HFFc6 (cell line): ENCODE measurements at regions not wholly inside any gene's neighbourhood (a gene's known extent, or its start where the extent isn't known, plus 50 kb on each side); places are given as distances from the start of the nearest gene placed in this dataset.

ENCODE experiments used
- DNase-seq: peaks from one replicate; pipeline ENCODE4 v3.0.0-alpha.2; 2018
- H3K27ac Mint-ChIP-seq: 2 replicates; pipeline ENCODE4 v1.8.0; 2020; ENCODE audit warnings: mild to moderate bottlenecking, mixed read lengths
- H3K27me3 Mint-ChIP-seq: 2 replicates; pipeline ENCODE4 v1.8.0; 2021; ENCODE audit warnings: mild to moderate bottlenecking, moderate library complexity, mixed read lengths; ENCODE audit not compliant: insufficient read depth
- H3K36me3 Mint-ChIP-seq: 2 replicates; pipeline ENCODE4 v1.8.0; 2021; ENCODE audit warnings: low read depth, mixed read lengths
- H3K4me1 Mint-ChIP-seq: 2 replicates; pipeline ENCODE4 v1.8.0; 2020; ENCODE audit warnings: low read depth, mixed read lengths
- H3K4me3 Mint-ChIP-seq: 2 replicates; pipeline ENCODE4 v1.8.0; 2020; ENCODE audit warnings: mild to moderate bottlenecking, moderate library complexity, mixed read lengths
- H3K9me3 Mint-ChIP-seq: 2 replicates; pipeline ENCODE4 v1.8.0; 2020; ENCODE audit warnings: mild to moderate bottlenecking, mixed read lengths
- TF ChIP-seq, protein P1 (sequence below): fragments of 200-600 bp; sonication (generic); IDR thresholded peaks from 2 replicates; pipeline ENCODE4 v1.5.0; 2021; ENCODE audit warnings: antibody characterized with exemption, mild to moderate bottlenecking

DNA sequence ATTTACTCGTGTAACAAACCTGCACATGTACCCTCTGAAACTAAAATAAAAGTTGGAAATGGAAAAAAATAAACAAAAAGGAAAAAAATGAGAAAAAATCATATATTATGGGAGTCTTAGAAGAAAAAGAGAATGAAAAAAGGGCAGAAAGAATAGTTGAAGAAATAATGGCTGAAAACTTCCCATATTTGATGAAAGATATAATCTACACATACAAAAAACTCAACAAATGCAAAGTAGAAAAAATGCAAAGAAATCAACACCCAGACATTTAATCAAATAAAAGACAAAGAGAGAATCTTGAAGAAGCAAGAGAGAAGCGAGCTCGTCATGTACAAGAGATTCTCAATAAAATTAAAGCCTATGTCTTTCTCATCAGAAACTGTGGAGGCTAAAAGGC lies 73.8 kb downstream of the SLC25A46 start:
- Mint-ChIP-seq H3K9me3 (no peaks in the 10 kb centered on the region), H3K27me3 (peaks cover under 1% of the 10 kb centered on the region; the same call in 1 of the 2 replicates), H3K4me1 (no peaks in the 10 kb centered on the region), H3K36me3 (no peaks in the 10 kb centered on the region), H3K27ac (no peak overlapping the region), H3K4me3 (no peak overlapping the region)
- TF ChIP-seq, protein P1, sequence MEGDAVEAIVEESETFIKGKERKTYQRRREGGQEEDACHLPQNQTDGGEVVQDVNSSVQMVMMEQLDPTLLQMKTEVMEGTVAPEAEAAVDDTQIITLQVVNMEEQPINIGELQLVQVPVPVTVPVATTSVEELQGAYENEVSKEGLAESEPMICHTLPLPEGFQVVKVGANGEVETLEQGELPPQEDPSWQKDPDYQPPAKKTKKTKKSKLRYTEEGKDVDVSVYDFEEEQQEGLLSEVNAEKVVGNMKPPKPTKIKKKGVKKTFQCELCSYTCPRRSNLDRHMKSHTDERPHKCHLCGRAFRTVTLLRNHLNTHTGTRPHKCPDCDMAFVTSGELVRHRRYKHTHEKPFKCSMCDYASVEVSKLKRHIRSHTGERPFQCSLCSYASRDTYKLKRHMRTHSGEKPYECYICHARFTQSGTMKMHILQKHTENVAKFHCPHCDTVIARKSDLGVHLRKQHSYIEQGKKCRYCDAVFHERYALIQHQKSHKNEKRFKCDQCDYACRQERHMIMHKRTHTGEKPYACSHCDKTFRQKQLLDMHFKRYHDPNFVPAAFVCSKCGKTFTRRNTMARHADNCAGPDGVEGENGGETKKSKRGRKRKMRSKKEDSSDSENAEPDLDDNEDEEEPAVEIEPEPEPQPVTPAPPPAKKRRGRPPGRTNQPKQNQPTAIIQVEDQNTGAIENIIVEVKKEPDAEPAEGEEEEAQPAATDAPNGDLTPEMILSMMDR = no peak
- no peak for DNase-seq

GRCh38 chr5:110815916-110816605 lies 77.3 kb downstream of the SLC25A46 start:
- no peaks in the 10 kb centered on the region for H3K27me3 Mint-ChIP-seq
- no peaks in the 10 kb centered on the region for H3K4me1 Mint-ChIP-seq
- no peak overlapping the region for H3K27ac Mint-ChIP-seq
- H3K36me3 Mint-ChIP-seq = no peaks in the 10 kb centered on the region
- TF ChIP-seq, protein P1 = no peak
- DNase-seq = no peak
- no peak overlapping the region for H3K4me3 Mint-ChIP-seq
- no peaks in the 10 kb centered on the region for H3K9me3 Mint-ChIP-seq

DNA sequence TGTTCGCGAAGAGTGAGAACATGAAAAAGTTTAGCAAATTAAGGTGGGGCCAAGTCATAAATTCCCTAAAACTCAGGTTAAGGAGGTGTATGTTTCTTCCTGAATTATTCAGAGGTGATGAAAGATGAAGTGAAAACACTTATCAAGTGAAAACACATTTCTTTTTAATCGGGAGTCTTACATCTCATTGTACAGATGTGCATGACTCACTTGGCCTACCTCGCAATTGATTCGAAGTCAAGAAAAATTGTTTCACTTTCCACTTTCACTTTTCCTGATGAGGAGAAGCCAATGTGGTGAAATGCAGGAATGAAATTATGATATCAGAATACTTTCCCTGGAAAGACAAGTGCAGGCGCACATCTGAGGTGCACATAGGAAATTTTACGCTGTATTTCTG lies 78.7 kb downstream of the SLC25A46 start:
- no peak for DNase-seq
- TF ChIP-seq, protein P1 = no peak
- Mint-ChIP-seq H3K27ac (no peak overlapping the region), H3K4me1 (no peaks in the 10 kb centered on the region), H3K9me3 (no peaks in the 10 kb centered on the region), H3K36me3 (no peaks in the 10 kb centered on the region), H3K4me3 (no peak overlapping the region), H3K27me3 (no peaks in the 10 kb centered on the region)

GRCh38 chr5:110823571-110823970 lies 84.8 kb downstream of the SLC25A46 start:
- no peaks in the 10 kb centered on the region for H3K36me3 Mint-ChIP-seq
- H3K27me3 Mint-ChIP-seq = peaks cover 3% of the 10 kb centered on the region; the same call in 1 of the 2 replicates
- no peak for DNase-seq
- H3K4me3 Mint-ChIP-seq = no peak overlapping the region
- no peak overlapping the region for H3K27ac Mint-ChIP-seq
- TF ChIP-seq, protein P1 = no peak
- H3K9me3 Mint-ChIP-seq = peaks cover 22% of the 10 kb centered on the region
- no peaks in the 10 kb centered on the region for H3K4me1 Mint-ChIP-seq

GRCh38 chr5:110824936-110825441 lies 86.2 kb downstream of the SLC25A46 start:
- TF ChIP-seq, protein P1 = no peak
- peaks cover 3% of the 10 kb centered on the region; the same call in 1 of the 2 replicates for H3K27me3 Mint-ChIP-seq
- no peak for DNase-seq
- H3K36me3 Mint-ChIP-seq = no peaks in the 10 kb centered on the region
- no peaks in the 10 kb centered on the region for H3K4me1 Mint-ChIP-seq
- H3K27ac Mint-ChIP-seq = no peak overlapping the region
- H3K4me3 Mint-ChIP-seq = no peak overlapping the region
- H3K9me3 Mint-ChIP-seq = peaks cover 22% of the 10 kb centered on the region
